ENCODE measurements at regions not wholly inside any gene's neighbourhood (a gene's known extent, or its start where the extent isn't known, plus 50 kb on each side); places are given as distances from the start of the nearest gene placed in this dataset.

DNA sequence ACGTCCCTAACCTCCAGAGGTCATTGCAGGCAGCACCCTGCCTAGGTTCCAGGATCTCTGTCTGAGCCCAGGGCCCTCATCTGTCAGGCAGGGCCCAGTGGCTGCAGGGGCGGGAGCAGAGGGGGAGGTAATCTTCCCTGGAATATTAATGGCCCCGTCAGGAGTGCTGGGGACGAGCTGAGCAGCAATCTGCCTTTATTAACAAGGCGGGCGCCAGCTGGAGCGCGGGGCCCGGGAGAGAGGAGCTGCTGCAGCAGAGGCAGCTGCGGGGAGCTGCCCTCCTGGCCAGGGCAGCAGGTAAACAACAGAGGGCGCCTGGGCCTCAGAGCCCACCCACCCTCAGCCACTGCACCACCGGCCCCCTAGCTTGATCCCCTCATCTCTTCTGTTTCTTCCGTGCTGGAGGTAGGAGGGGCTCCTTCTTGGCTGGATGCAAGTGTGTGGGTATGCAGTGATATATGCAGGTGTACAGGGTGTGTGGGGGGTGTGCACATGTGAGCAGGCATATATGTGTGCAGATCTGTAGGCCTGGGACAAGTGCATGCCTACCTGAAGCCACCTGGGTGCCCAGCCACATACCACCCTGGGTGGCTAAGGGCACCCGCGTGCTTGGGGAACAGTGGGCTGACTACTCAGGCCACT is 131.8 kb upstream of the MLN start:
- Histone ChIP-seq H3K18ac (ENCODE audit: insufficient read length, low read depth, low read length) (no peak overlapping the region), H3K14ac (ENCODE audit: insufficient read depth, low read length) (no peak overlapping the region; the same call in 1 of the 2 replicates), H4K91ac (ENCODE audit: insufficient read length, low read depth, low read length) (no peak overlapping the region), H3K27ac (ENCODE audit: insufficient read length, low read depth, low read length) (no peak overlapping the region), H2AFZ (ENCODE audit: low read length) (no peak overlapping the region), H3K23ac (ENCODE audit: insufficient read length, low read depth, low read length) (no peak overlapping the region), H2BK5ac (ENCODE audit: insufficient read length, low read length) (no peak overlapping the region), H3K9me3 (ENCODE audit: control insufficient read depth, low read depth, low read length) (no peaks in the 10 kb centered on the region), H3K56ac (ENCODE audit: insufficient read length, low read depth, low read length) (no peak overlapping the region), H3K23me2 (ENCODE audit: insufficient read length, low read depth, low read length, poor library complexity, severe bottlenecking) (no peaks in the 10 kb centered on the region), H4K5ac (ENCODE audit: insufficient read length, low read depth, low read length) (no peak overlapping the region), H4K20me1 (ENCODE audit: control insufficient read depth, insufficient read depth, insufficient read length) (no peaks in the 10 kb centered on the region), H4K8ac (replicated peaks; ENCODE audit: insufficient read length, low read depth, low read length) (no peak overlapping the region), H3K79me2 (ENCODE audit: insufficient read depth, low read length) (no peaks in the 10 kb centered on the region), H3K27me3 (ENCODE audit: insufficient read depth, low read length) (no peaks in the 10 kb centered on the region), H2BK20ac (ENCODE audit: low read depth, low read length, poor library complexity, severe bottlenecking) (no peak overlapping the region), H3T11ph (ENCODE audit: low read length) (no peak overlapping the region), H3K79me1 (ENCODE audit: insufficient read depth, low read depth, low read length, poor library complexity, severe bottlenecking) (no peaks in the 10 kb centered on the region), H2BK15ac (ENCODE audit: low read depth, low read length) (no peak overlapping the region), H3K4ac (ENCODE audit: low read depth, low read length) (no peak overlapping the region), H3K4me1 (ENCODE audit: insufficient read depth, low read length) (no peaks in the 10 kb centered on the region; the same call in 1 of the 2 replicates), H2AK5ac (ENCODE audit: insufficient read length, low read length) (no peak overlapping the region), H2BK120ac (ENCODE audit: low read depth, low read length, poor library complexity, severe bottlenecking) (no peak overlapping the region), H2BK12ac (ENCODE audit: insufficient read length, low read depth, low read length) (no peak overlapping the region), H3K9ac (ENCODE audit: extremely low read depth, insufficient read length, low read length) (no peak overlapping the region), H3K4me2 (ENCODE audit: insufficient read depth, insufficient read length, low read length) (no peak overlapping the region)
- Mint-ChIP-seq H3K27ac (peak overlapping the region in 1 of 3 experiments; percentile 32; a peak in 1 of 7 replicates), H3K9me3 (no peaks in the 10 kb centered on the region), H3K4me1 (peaks cover 18 to 22% of the 10 kb centered on the region in 2 experiments), H3K36me3 (ENCODE audit: insufficient read depth in 1 of 3, low read depth in 3 of 3) (no peaks in the 10 kb centered on the region), H3K4me3 (no peak overlapping the region), H3K27me3 (ENCODE audit: low read depth) (peaks cover 34% of the 10 kb centered on the region)
- WGBS (ENCODE audit: extremely low coverage, insufficient read length, low lambda C conversion rate) = no CpG with 5 or more reads among the region's 15 CpGs
- TF ChIP-seq, protein P1, sequence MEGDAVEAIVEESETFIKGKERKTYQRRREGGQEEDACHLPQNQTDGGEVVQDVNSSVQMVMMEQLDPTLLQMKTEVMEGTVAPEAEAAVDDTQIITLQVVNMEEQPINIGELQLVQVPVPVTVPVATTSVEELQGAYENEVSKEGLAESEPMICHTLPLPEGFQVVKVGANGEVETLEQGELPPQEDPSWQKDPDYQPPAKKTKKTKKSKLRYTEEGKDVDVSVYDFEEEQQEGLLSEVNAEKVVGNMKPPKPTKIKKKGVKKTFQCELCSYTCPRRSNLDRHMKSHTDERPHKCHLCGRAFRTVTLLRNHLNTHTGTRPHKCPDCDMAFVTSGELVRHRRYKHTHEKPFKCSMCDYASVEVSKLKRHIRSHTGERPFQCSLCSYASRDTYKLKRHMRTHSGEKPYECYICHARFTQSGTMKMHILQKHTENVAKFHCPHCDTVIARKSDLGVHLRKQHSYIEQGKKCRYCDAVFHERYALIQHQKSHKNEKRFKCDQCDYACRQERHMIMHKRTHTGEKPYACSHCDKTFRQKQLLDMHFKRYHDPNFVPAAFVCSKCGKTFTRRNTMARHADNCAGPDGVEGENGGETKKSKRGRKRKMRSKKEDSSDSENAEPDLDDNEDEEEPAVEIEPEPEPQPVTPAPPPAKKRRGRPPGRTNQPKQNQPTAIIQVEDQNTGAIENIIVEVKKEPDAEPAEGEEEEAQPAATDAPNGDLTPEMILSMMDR (conservative IDR thresholded peaks at IDR 0.05) = peak; percentile 31; the same call in 1 of the 3 replicates
- DNase-seq = peak; percentile 53

Measured in H9 (cell line).